GM23338 (cell line): ENCODE measurements at regions not wholly inside any gene's neighbourhood (a gene's known extent, or its start where the extent isn't known, plus 50 kb on each side); places are given as distances from the start of the nearest gene placed in this dataset.
"Not testable (repeated sequence)": the region's sequence is repeated elsewhere in the genome, so short reads cannot be mapped to it uniquely, and the experiment has no call there.

Experiments
- ATAC-seq: fragments of 200-7000 bp; cut with Tn5 transposase; 3 replicates; pipeline ENCODE4 v1.9.1; 2020
- DNase-seq: peaks from one replicate; pipeline ENCODE4 v3.0.0-alpha.2; 2015; ENCODE audit warnings: low spot score
- H2AFZ ChIP-seq: fragments of 200-600 bp; sonication (generic); 2 replicates; pipeline ENCODE4 v1.8.0; 2016; ENCODE audit warnings: antibody characterized with exemption, mild to moderate bottlenecking, moderate library complexity
- H3F3A ChIP-seq: fragments of 200-600 bp; sonication (generic); replicated peaks from 2 replicates; pipeline ENCODE4 v1.8.0; 2017; ENCODE audit warnings: antibody characterized with exemption, mixed run types, low read depth
- H3K27ac ChIP-seq: fragments of 200-600 bp; sonication (generic); 2 replicates; pipeline ENCODE4 v1.6.1; 2016; ENCODE audit warnings: low read depth
- H3K27me3 ChIP-seq: fragments of 200-600 bp; sonication (generic); 2 replicates; pipeline ENCODE4 v1.8.0; 2016; ENCODE audit warnings: mild to moderate bottlenecking, mixed run types, moderate library complexity; ENCODE audit not compliant: insufficient read depth
- H3K36me3 ChIP-seq: fragments of 200-600 bp; sonication (generic); 2 replicates; pipeline ENCODE4 v1.8.0; 2016; ENCODE audit warnings: mild to moderate bottlenecking; ENCODE audit not compliant: insufficient read depth
- H3K4me1 ChIP-seq: fragments of 200-600 bp; sonication (generic); 2 replicates; pipeline ENCODE4 v1.8.0; 2016; ENCODE audit warnings: mild to moderate bottlenecking, moderate library complexity; ENCODE audit not compliant: insufficient read depth
- H3K4me2 ChIP-seq: fragments of 200-600 bp; sonication (generic); 2 replicates; pipeline ENCODE4 v1.7.1; 2017; ENCODE audit warnings: mixed run types
- H3K4me3 ChIP-seq: fragments of 200-600 bp; sonication (generic); 2 replicates; pipeline ENCODE4 v1.6.1; 2016; ENCODE audit warnings: mixed run types
- H3K79me2 ChIP-seq: fragments of 200-600 bp; sonication (generic); replicated peaks from 2 replicates; pipeline ENCODE4 v1.8.0; 2017; ENCODE audit warnings: mild to moderate bottlenecking; ENCODE audit not compliant: insufficient read depth
- H3K9me2 ChIP-seq: fragments of 200-600 bp; sonication (generic); 2 replicates; pipeline ENCODE4 v1.8.0; 2017; ENCODE audit not compliant: insufficient read depth
- H4K20me1 ChIP-seq: fragments of 200-600 bp; sonication (generic); replicated peaks from 2 replicates; pipeline ENCODE4 v1.8.0; 2017; ENCODE audit warnings: mild to moderate bottlenecking; ENCODE audit not compliant: insufficient read depth
- H3K27ac Mint-ChIP-seq: 2 replicates; pipeline ENCODE4 v1.8.0; 2020; ENCODE audit warnings: inconsistent platforms, mild to moderate bottlenecking, moderate library complexity, mixed read lengths
- H3K27me3 Mint-ChIP-seq: 3 replicates; pipeline ENCODE4 v1.8.0; 2022; ENCODE audit warnings: low read depth, mild to moderate bottlenecking, moderate library complexity, mixed read lengths, inconsistent platforms; ENCODE audit not compliant: insufficient read depth, poor library complexity
- H3K36me3 Mint-ChIP-seq: 3 replicates; pipeline ENCODE4 v1.8.0; 2021; ENCODE audit warnings: low read depth, mild to moderate bottlenecking, inconsistent platforms, moderate library complexity, mixed read lengths
- H3K4me1 Mint-ChIP-seq: 3 replicates; pipeline ENCODE4 v1.8.0; 2020; ENCODE audit warnings: mild to moderate bottlenecking, inconsistent platforms, mixed read lengths
- H3K4me3 Mint-ChIP-seq: 3 replicates; pipeline ENCODE4 v1.8.0; 2021; ENCODE audit warnings: moderate library complexity, mild to moderate bottlenecking, inconsistent platforms, mixed read lengths
- H3K9me3 Mint-ChIP-seq: 3 replicates; pipeline ENCODE4 v1.8.0; 2020; ENCODE audit warnings: moderate library complexity, mild to moderate bottlenecking, inconsistent platforms, mixed read lengths
- ETS1 ChIP-seq: IDR thresholded peaks from 2 replicates; pipeline ENCODE4 v1.6.1; 2016; ENCODE audit warnings: antibody characterized with exemption
- NANOG ChIP-seq: IDR thresholded peaks from 2 replicates; pipeline ENCODE4 v1.6.1; 2016; ENCODE audit warnings: antibody characterized with exemption, borderline replicate concordance
- STAT1 ChIP-seq: IDR thresholded peaks from one replicate; pipeline ENCODE4 v1.6.1; 2016; ENCODE audit warnings: antibody characterized with exemption; ENCODE audit not compliant: unreplicated experiment
- ZNF462 ChIP-seq: fragments of 250-450 bp; sonication (Bioruptor Pico); IDR thresholded peaks from 2 replicates; pipeline ENCODE4 v1.5.0; 2020; ENCODE audit warnings: mild to moderate bottlenecking, moderate library complexity

- TF ChIP-seq ZNF462 (CRISPR knock-in tag) (no peak), ETS1 (no peak), STAT1 (no peak), NANOG (no peak)
Observed at GRCh38 chrX:13411496-13412207, 91.8 kb upstream of the ATXN3L start (continued).

DNA sequence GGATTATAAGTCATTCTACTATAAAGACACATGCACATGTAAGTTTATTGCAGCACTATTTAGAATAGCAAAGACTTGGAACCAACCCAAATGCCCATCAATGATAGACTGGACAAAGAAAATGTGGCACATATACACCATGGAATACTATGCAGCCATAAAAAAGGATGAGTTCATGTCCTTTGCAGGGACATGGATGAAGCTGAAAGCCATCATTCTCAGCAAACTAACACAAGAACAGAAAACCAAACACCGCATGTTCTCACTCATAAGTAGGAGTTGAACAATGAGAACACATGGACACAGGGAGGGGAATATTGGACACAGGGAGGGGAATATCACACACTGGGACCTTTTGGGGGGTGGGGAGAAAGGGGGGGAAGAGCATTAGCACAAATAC, 88.7 kb upstream of the ATXN3L start:
- H3K9me3 Mint-ChIP-seq, result not testable (repeated sequence)

DNA sequence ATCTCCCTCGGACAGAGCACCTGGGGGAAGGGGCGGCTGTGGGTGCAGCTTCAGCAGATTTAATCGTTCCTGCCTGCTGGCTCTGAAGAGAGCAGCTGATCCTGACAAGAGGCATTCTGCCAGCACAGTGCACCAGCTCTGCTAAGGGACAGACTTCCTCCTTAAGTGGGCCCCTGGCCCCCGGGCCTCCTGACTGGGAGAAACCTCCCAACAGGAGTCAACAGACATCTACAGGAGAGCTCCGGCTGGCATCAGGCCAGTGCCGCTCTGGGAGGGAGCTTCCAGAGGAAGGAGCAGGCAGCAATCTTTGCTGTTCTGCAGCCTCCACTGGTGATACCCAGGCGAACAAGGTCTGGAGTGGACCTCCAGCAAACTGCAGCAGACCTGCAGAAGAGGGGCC, 84.9 kb upstream of the ATXN3L start:
- not testable (repeated sequence) for DNase-seq, H3K9me2 ChIP-seq, H3K36me3 ChIP-seq, H3K27me3 Mint-ChIP-seq, H3K27me3 ChIP-seq, H3K4me3 Mint-ChIP-seq, H3K4me2 ChIP-seq, H3F3A ChIP-seq, H3K79me2 ChIP-seq, H3K36me3 Mint-ChIP-seq, H3K4me1 ChIP-seq, H3K4me1 Mint-ChIP-seq, H3K27ac ChIP-seq, H4K20me1 ChIP-seq, ATAC-seq, H3K27ac Mint-ChIP-seq, H2AFZ ChIP-seq, H3K9me3 Mint-ChIP-seq, H3K4me3 ChIP-seq

More for the DNA sequence above, 88.7 kb upstream of the ATXN3L start:
- not testable (repeated sequence) for H3K27me3 Mint-ChIP-seq, ATAC-seq, H4K20me1 ChIP-seq, H3K36me3 ChIP-seq, H3K4me3 Mint-ChIP-seq, H3K27me3 ChIP-seq, H3K27ac Mint-ChIP-seq, DNase-seq, H3K4me3 ChIP-seq, H3F3A ChIP-seq, H3K9me2 ChIP-seq, H3K36me3 Mint-ChIP-seq, H3K4me2 ChIP-seq, H3K27ac ChIP-seq, H2AFZ ChIP-seq, H3K4me1 ChIP-seq, H3K79me2 ChIP-seq
- H3K4me1 Mint-ChIP-seq, result peaks cover 16% of the 10 kb centered on the region
